HCT116 (cell line): ENCODE measurements at regions not wholly inside any gene's neighbourhood (a gene's known extent, or its start where the extent isn't known, plus 50 kb on each side); places are given as distances from the start of the nearest gene placed in this dataset.

Experiments used
- ATAC-seq: fragments of 200-7000 bp; cut with Tn5 transposase; 2 replicates; pipeline ENCODE4 v1.9.1; 2020; ENCODE audit warnings: mild to moderate bottlenecking, moderate library complexity
- BruUV-seq: library from RNA; stranded (reverse); fragments of 400-500 nt; replicated peaks from 2 replicates; lab custom pipeline; 2021; lab: Mats Ljungman, UMichigan
- CTCF ChIA-PET: fragments of 300-600 bp; sonication (Branson Sonifier 250); formaldehyde crosslinking; loops from one replicate; lab custom pipeline; 2021; ENCODE audit warnings: antibody characterized with exemption; lab: Charles Lee
- POLR2A ChIA-PET: fragments of 300-600, 350-600 bp; sonication (Branson Sonifier 250); formaldehyde crosslinking; loops from one replicate; lab custom pipeline; 2021; ENCODE audit warnings: antibody characterized with exemption; lab: Charles Lee
- RAD21 ChIA-PET, 2 experiments: fragments of 300-600 bp; sonication (Branson Sonifier 250); formaldehyde crosslinking; loops; one replicate each; lab custom pipeline; 2023; ENCODE audit warnings: low total read pairs in 2 of 2; ENCODE audit not compliant: uncharacterized antibody in 2 of 2, unreplicated experiment in 2 of 2, low non-redundant PET in 1 of 2; lab: Charles Lee
- DNase-seq: peaks from one replicate; pipeline ENCODE4 v3.0.0-alpha.2; 2010; ENCODE audit warnings: low read depth, low spot score
- H2AFZ ChIP-seq: fragments of 200-600 bp; shearing (Covaris generic), sonication (generic); 2 replicates; pipeline ENCODE4 v1.6.1; 2017; ENCODE audit warnings: low read depth, mixed run types, mixed read lengths, antibody characterized with exemption, low read length; ENCODE audit not compliant: poor library complexity, severe bottlenecking
- H3K27ac ChIP-seq: 2 replicates; pipeline ENCODE4 v1.5.1; 2012; ENCODE audit warnings: low read depth, low read length
- H3K27me3 ChIP-seq: fragments of 200-600 bp; sonication (generic); 2 replicates; pipeline ENCODE4 v1.6.1; 2016; ENCODE audit warnings: mixed run types, low read length, mixed read lengths; ENCODE audit not compliant: insufficient read depth
- H3K36me3 ChIP-seq, 2 experiments: fragments of 200-500 bp in 1 of 2; fragments of 200-600 bp in 1 of 2; sonication (Bioruptor generic) in 1 of 2; sonication (generic) in 1 of 2; 2 replicates each; pipeline versions ENCODE4 v1.5.1 to v1.6.1; 2014 to 2016; ENCODE audit warnings: low read length in 2 of 2, inconsistent platforms in 1 of 2, mixed read lengths in 1 of 2, mixed run types in 1 of 2; ENCODE audit not compliant: insufficient read depth in 2 of 2, control insufficient read depth in 1 of 2
- H3K4me1 ChIP-seq, 2 experiments: fragments of 200-600 bp in 1 of 2; sonication (generic) in 1 of 2; 2 replicates each; pipeline versions ENCODE4 v1.5.1 to v1.6.1; 2012 to 2017; ENCODE audit warnings: low read length in 2 of 2, inconsistent platforms in 1 of 2, mild to moderate bottlenecking in 1 of 2, mixed read lengths in 1 of 2, mixed run types in 1 of 2, moderate library complexity in 1 of 2; ENCODE audit not compliant: insufficient read depth in 2 of 2, control insufficient read depth in 1 of 2
- H3K4me2 ChIP-seq: fragments of 200-600 bp; sonication (generic); 2 replicates; pipeline ENCODE4 v1.6.1; 2017; ENCODE audit warnings: mixed run types, low read length, mixed read lengths
- H3K4me3 ChIP-seq, 2 experiments: fragments of 200-600 bp in 1 of 2; sonication (generic) in 1 of 2; replicated peaks in 1 of 2; 2 replicates each; pipeline ENCODE4 v1.5.1; 2011 to 2016; ENCODE audit warnings: low read length in 2 of 2, control low read depth in 1 of 2, low read depth in 1 of 2, mild to moderate bottlenecking in 1 of 2, mixed read lengths in 1 of 2, mixed run types in 1 of 2
- H3K79me2 ChIP-seq: fragments of 200-600 bp; sonication (generic); 2 replicates; pipeline ENCODE4 v1.6.1; 2017; ENCODE audit warnings: mild to moderate bottlenecking, mixed run types, low read length, moderate library complexity, mixed read lengths; ENCODE audit not compliant: insufficient read depth
- H3K9ac ChIP-seq: fragments of 200-600 bp; sonication (generic); 2 replicates; pipeline ENCODE4 v1.6.1; 2016; ENCODE audit warnings: low read length, mixed read lengths
- H3K9me2 ChIP-seq: fragments of 200-600 bp; sonication (generic), shearing (Covaris generic); 2 replicates; pipeline ENCODE4 v1.6.1; 2017; ENCODE audit warnings: mixed run types, mild to moderate bottlenecking, moderate library complexity; ENCODE audit not compliant: insufficient read depth
- H3K9me3 ChIP-seq, 2 experiments: fragments of 200-500 bp in 1 of 2; fragments of 200-600 bp in 1 of 2; sonication (Bioruptor generic) in 1 of 2; sonication (generic) in 1 of 2; 2 replicates each; pipeline ENCODE4 v1.6.1; 2014 to 2017; ENCODE audit warnings: low read length in 2 of 2, mixed read lengths in 2 of 2, inconsistent platforms in 1 of 2, low read depth in 1 of 2, mild to moderate bottlenecking in 1 of 2, mixed run types in 1 of 2, moderate library complexity in 1 of 2; ENCODE audit not compliant: control insufficient read depth in 1 of 2, insufficient read depth in 1 of 2
- H4K20me1 ChIP-seq: fragments of 200-600 bp; sonication (generic), shearing (Covaris generic); 2 replicates; pipeline ENCODE4 v1.6.1; 2017; ENCODE audit warnings: mixed run types, mild to moderate bottlenecking, moderate library complexity; ENCODE audit not compliant: insufficient read depth
- EZH2phosphoT487 ChIP-seq: fragments of 200-600 bp; IDR thresholded peaks from 2 replicates; pipeline ENCODE4 v1.6.1; 2018; ENCODE audit warnings: antibody characterized with exemption, borderline replicate concordance
- POLR2AphosphoS5 ChIP-seq: IDR thresholded peaks from 2 replicates; pipeline ENCODE4 v1.6.1; 2011; ENCODE audit warnings: mild to moderate bottlenecking, low read depth, low read length, moderate library complexity
- SRF ChIP-seq: IDR thresholded peaks from 2 replicates; pipeline ENCODE4 v1.6.1; 2012; ENCODE audit warnings: low read depth
- YY1 ChIP-seq: IDR thresholded peaks from 2 replicates; pipeline ENCODE4 v1.6.1; 2011; ENCODE audit warnings: low read length, low read depth, moderate library complexity, mild to moderate bottlenecking; ENCODE audit not compliant: insufficient replicate concordance; ENCODE audit errors: extremely low read depth
- ZFX ChIP-seq: fragments of 450-650 bp; IDR thresholded peaks from 2 replicates; pipeline ENCODE4 v1.6.1; 2017
- ZNF274 ChIP-seq: fragments of 200-500 bp; sonication (Bioruptor generic); IDR thresholded peaks from 2 replicates; pipeline ENCODE4 v1.6.1; 2014; ENCODE audit warnings: mild to moderate bottlenecking, low read depth, low read length, inconsistent platforms
- intact Hi-C: fragments of 100-400 bp; cut with micrococcal nuclease; formaldehyde crosslinking; loops from 2 replicates; pipeline ENCODE4 v1.10.0; 2022
- TF ChIP-seq, protein P1 (sequence below): IDR thresholded peaks from 2 replicates; pipeline ENCODE4 v1.6.1; 2011; ENCODE audit warnings: mild to moderate bottlenecking, low read length, moderate library complexity; ENCODE audit not compliant: insufficient replicate concordance; ENCODE audit errors: extremely low read depth

DNA sequence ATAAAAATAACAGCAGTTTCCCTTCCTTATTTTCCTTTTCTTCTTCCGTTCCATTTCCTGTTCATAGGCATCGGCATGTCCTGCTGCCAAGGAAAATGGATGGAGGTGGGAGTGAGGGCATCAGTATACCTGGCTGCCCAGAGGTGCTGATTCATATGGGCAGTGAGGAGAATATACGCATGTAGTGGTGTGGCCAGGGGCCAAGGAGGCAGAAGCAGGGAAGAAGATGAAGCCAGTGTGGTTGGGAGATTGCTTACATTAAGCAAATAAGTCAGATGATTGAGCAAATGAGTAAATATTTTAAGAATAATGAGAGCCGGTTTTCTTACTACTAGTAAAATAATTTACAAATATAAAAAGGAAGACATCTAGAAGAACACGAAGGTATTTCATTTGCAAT, 344.9 kb upstream of the PAPPA start (continued):
- TF ChIP-seq, protein P1, sequence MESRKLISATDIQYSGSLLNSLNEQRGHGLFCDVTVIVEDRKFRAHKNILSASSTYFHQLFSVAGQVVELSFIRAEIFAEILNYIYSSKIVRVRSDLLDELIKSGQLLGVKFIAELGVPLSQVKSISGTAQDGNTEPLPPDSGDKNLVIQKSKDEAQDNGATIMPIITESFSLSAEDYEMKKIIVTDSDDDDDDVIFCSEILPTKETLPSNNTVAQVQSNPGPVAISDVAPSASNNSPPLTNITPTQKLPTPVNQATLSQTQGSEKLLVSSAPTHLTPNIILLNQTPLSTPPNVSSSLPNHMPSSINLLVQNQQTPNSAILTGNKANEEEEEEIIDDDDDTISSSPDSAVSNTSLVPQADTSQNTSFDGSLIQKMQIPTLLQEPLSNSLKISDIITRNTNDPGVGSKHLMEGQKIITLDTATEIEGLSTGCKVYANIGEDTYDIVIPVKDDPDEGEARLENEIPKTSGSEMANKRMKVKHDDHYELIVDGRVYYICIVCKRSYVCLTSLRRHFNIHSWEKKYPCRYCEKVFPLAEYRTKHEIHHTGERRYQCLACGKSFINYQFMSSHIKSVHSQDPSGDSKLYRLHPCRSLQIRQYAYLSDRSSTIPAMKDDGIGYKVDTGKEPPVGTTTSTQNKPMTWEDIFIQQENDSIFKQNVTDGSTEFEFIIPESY = no peak
- no peak for TF ChIP-seq POLR2AphosphoS5

DNA sequence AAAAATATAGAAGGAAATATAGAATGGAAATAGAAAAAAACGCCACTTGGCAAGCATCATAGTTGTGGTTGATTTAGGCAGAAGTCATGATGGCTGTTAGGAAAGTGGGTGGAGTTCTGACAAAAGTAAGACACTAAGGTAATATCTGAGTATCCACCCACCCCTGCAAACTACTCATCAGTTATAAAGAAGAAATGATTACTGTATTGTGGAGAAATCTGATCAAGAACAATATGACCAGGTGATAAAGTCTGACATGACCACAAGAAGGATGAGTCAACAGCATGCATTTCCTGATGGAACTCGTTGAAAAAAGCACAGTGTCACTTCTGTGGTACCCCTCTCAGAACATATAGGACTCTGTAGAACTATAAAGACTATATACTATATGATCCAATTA, 343.4 kb upstream of the PAPPA start:
- CTCF ChIA-PET = no interaction called here
- Histone ChIP-seq H4K20me1 (no peaks in the 10 kb centered on the region), H3K36me3 (no peaks in the 10 kb centered on the region), H3K27me3 (0 out of 2 replicates have a peak, but pooled peaks cover 6% of the 10 kb centered on the region), H3K4me2 (no peak overlapping the region), H3K9me3 (no peaks in the 10 kb centered on the region), H3K9ac (no peak overlapping the region), H3K4me3 (no peak overlapping the region), H3K9me2 (no peaks in the 10 kb centered on the region), H3K27ac (no peak overlapping the region), H3K4me1 (no peaks in the 10 kb centered on the region), H2AFZ (no peak overlapping the region), H3K79me2 (no peaks in the 10 kb centered on the region)
- no peak for TF ChIP-seq EZH2phosphoT487
- no peak for TF ChIP-seq YY1
- TF ChIP-seq ZNF274 = no peak
- TF ChIP-seq ZFX = no peak
- no peak for TF ChIP-seq SRF
- ATAC-seq = no peak
- intact Hi-C loops = no loop called here
- BruUV-seq = no TSS peak
- RAD21 ChIA-PET = no interaction called here
- POLR2A ChIA-PET = no interaction called here
- DNase-seq = no peak
